SK-MEL-5 (cell line): ENCODE measurements at regions not wholly inside any gene's neighbourhood (a gene's known extent, or its start where the extent isn't known, plus 50 kb on each side); places are given as distances from the start of the nearest gene placed in this dataset.

Source experiments
- DNase-seq: peaks from one replicate; pipeline ENCODE4 v3.0.0-alpha.2; 2016; ENCODE audit warnings: low read depth, low spot score
- in situ Hi-C: cut with HindIII; loops from 2 replicates; pipeline ENCODE4 v1.10.0; 2016; ENCODE audit warnings: low sequenced_read_pairs, high pct_unique_total_duplicates, low pct_unique_long_range_greater_than_20kb

GRCh38 chr5:112635771-112636731 lies 101.6 kb upstream of the APC start:
- no peak for DNase-seq
- in situ Hi-C loops = no loop called here

GRCh38 chr5:112636751-112637150 lies 100.9 kb upstream of the APC start:
- no peak for DNase-seq
- in situ Hi-C loops = no loop called here

DNA sequence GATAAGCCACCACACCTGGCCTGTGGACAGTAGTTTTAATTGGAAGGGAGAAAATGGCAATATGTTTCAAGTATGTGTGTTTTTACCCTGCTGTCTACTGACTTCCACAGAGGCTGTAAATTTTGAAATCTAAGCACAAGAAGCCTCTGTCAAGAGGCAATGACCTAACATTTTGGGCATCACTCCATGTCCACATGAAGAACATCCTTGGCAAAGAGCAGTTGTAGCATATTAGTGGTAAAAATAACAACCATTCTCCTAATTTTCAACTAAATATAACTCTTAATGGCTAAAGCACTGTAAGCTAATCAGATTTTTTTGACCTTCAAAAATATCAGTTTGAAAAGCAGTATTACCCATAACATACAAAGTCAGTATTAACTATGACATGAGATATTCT lies 100.3 kb upstream of the APC start:
- DNase-seq = no peak
- in situ Hi-C loops = no loop called here

GRCh38 chr5:112640546-112640945 lies 97.1 kb upstream of the APC start:
- no peak for DNase-seq
- in situ Hi-C loops = no loop called here

- in situ Hi-C loops = no loop called here
- no peak for DNase-seq
Observed at GRCh38 chr5:112641515-112642110, 96.1 kb upstream of the APC start.

DNA sequence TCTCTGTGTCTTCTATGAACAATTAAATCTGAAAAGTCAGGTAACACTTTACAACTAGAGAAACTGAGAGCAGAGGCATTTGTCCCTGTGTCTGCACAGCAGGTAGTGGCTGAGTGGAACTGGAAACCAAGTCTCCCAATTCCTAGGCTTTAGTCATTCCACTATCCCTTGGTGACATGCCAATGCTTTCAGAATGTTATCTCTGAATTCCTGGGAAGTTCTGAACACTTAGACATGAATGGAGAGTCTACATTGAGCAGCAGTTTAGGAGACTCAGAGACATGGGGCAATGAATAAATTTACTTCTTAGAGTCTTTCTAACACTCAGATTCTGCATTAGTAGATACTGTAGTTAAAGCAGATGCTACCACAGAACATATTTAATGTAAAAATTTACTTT lies 94.8 kb upstream of the APC start:
- in situ Hi-C loops = no loop called here
- DNase-seq = no peak

GRCh38 chr5:112643339-112643971 lies 94.2 kb upstream of the APC start:
- in situ Hi-C loops = no loop called here
- no peak for DNase-seq

DNA sequence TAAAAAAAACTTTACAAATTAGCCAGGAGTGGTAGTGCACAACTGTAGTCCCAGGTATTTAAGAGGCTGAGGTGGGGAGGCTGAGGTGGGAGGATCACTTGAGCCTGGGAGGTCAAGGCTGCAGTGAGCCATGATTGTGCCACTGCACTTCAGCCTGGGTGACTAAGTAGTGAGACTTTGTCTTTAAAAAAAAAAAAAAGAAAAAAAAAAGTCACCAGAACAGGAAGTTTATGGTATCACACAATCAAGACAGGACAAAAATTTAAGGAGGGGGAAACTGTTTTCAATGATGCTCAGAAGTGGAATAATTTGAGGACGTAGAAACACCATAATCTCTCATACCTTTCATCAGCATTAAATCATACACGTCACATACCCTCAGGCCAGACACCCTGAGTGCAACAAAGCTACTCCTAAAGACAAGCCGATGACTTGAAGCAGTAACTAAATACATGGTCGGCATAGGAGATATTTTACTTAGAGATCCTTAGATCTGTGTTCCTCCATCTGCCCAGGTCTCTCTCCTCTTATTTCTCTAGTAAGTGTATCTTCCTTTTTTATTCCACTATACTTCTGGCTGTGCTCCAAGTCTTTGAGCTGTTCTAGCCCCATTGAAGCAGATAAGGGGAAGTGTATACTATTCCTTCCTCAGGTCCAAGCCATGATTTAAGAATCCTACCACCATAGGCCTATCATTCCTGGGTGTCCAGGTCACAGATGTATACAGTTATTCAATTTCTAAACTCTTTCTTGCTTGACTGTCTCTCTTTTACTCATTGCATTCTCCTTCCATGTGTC lies 91.3 kb upstream of the APC start:
- DNase-seq = no peak
- in situ Hi-C loops = no loop called here

GRCh38 chr5:112647428-112647827 lies 90.3 kb upstream of the APC start:
- DNase-seq = no peak
- in situ Hi-C loops = no loop called here

DNA sequence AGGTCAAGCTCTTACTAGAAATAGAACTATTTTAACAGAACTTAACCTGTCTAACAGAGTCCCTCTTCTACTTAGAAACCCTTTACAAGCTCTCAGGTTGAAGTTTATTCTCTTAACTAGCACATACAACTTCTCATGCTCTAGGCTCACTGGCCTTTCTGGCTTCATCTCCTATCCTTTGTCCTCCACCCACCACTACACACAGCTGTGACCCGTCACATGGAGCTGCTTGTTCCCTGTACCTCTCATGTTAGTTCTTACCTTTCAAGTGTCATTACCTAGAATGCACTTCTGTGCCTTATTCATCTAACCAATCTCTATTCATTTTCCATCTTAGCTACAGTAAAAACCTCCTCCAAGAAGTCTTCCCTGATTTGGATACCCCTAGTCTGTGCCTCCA lies 89.4 kb upstream of the APC start:
- DNase-seq = no peak
- in situ Hi-C loops = no loop called here

DNA sequence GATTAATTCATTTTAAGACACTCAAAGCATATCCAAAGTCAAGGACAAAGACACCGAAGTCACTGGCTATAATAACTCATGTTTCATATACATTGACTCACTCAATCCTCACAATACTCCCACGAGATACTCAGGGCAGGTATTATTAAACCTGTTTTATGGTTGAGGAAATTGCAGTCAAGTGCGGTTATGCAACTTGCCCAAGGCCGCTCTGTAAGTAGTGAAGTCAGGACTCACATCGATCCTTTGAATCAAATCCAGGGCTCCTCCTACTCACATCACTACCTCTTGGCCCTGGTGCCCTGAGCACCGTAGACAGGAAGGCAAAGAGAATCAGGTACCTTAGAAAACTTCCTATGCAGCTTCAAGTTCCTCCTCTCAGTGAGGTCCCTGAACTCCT lies 87.8 kb upstream of the APC start:
- in situ Hi-C loops = no loop called here

DNA sequence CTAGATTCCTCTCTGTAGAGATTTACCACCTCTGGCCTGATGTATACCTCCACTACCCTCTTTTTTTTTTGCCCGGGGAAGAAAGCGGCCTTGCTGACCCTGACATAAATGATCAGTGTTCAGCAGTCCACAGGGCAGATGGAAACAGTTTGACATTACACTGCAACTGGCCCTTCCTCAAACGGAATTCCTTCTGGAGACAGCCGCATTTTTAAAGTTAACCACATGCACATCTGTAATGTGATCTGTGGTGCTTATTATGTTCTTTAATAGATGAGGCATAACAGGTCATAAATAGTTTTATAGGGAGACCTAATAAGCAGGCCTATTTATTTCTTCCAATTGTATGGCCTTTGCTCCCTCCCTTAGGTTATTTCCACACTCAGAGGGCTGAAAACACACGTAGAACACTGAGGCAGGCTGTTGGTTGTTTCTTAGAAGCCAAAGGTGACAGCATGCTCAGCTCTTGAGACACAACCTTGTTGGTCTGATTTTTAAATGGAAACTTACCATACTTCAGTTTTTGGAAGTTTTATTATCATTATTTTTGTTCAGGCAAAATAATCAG lies 84.0 kb upstream of the APC start:
- DNase-seq = no peak
- in situ Hi-C loops = no loop called here

More for the DNA sequence above, 87.8 kb upstream of the APC start:
- no peak for DNase-seq

DNA sequence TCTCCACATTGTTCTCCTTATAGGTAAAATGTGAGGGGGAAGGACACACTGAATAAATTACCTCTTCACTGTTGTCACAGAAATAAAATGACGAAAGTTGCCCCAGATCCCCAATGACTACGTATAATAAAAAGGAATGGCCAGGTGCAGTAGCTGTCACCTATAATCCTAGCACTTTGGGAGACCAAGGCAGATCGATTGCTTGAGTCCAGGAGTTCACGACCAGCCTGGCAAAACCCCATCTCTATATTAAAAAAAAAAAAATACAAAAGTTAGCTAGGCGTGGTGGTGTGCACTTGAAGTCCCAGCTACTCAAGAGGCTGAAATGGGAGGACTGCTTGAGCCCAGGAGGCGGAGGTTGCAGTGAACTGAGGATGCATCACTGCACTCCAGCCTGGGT lies 82.2 kb upstream of the APC start:
- DNase-seq = no peak
- in situ Hi-C loops = no loop called here

GRCh38 chr5:112656451-112656850 lies 81.2 kb upstream of the APC start:
- DNase-seq = no peak
- in situ Hi-C loops = no loop called here

GRCh38 chr5:112657804-112658203 lies 79.9 kb upstream of the APC start:
- DNase-seq = no peak
- in situ Hi-C loops = no loop called here

DNA sequence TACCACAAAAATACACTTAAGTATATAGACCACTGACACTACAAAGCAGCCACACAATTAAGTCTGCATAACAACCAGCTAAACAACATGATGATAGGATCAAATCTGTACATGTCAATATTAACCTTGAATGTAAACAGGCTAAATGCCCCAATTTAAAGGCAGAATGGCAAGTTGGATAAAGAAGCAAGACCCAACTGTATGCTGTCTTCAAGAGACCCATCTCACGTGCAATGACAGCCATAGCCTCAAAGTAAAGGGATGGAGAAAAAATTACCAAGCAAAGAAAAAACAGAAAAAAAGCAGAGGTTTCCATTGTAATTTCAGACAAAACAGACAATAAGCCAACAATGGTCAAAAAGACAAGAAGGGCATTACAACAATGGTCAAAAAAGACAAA lies 77.3 kb upstream of the APC start:
- DNase-seq = no peak
- in situ Hi-C loops = no loop called here

DNA sequence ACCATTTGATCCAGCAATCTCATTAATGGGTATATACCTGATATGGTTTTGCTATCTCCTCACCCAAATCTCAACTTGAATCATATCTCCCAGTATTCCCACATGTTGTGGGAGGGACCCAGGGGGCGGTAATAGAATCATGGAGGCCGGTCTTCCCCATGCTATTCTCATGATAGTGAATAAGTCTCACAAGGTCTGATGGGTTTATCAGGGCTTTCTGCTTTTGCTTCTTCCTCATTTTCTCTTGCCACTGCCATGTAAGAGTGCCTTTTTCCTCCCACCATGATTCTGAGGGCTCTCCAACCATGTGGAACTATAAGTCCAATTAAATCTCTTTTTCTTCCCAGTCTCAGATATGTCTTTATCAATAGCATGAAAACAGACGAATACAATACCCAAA lies 74.5 kb upstream of the APC start:
- DNase-seq = no peak
- in situ Hi-C loops = no loop called here

DNA sequence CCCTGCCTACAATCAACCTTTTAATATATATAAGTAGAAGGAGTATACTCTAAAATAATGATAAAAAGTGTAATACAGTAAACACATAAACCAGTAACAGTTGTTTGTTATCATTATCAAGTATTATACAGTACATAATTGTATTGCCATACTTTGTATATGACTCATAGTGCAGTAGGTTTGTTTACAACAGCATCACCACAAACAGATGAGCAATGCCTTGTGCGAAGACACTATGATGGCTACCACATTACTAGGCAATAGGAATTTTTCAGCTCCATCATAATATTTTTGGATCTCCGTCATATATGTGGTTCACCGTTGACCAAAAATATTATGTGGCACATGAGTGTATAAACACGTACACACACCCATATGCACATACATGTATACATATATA lies 69.7 kb upstream of the APC start:
- in situ Hi-C loops = no loop called here
- no peak for DNase-seq
